IMR-90 (cell line): ENCODE measurements at regions not wholly inside any gene's neighbourhood (a gene's known extent, or its start where the extent isn't known, plus 50 kb on each side); places are given as distances from the start of the nearest gene placed in this dataset.

Source experiments
- ATAC-seq: fragments of 200-7000 bp; cut with Tn5 transposase; 2 replicates; pipeline ENCODE4 v1.9.1; 2020; ENCODE audit warnings: low read depth, mild to moderate bottlenecking, moderate library complexity
- BruUV-seq: library from RNA; stranded (reverse); fragments of 400-500 nt; replicated peaks from 2 replicates; lab custom pipeline; 2021; lab: Mats Ljungman, UMichigan
- CTCF ChIA-PET: fragments of 300-600 bp; formaldehyde crosslinking; extraction: SDS; loops from one replicate; lab custom pipeline; 2021; ENCODE audit warnings: antibody characterized with exemption; lab: Yijun Ruan, JAX
- POLR2A ChIA-PET: fragments of 300-600 bp; sonication (Branson Sonifier 250); formaldehyde crosslinking; loops from one replicate; lab custom pipeline; 2022; ENCODE audit warnings: antibody characterized with exemption; ENCODE audit not compliant: unreplicated experiment; lab: Charles Lee
- DNase-seq: peaks from one replicate; pipeline ENCODE4 v3.0.0; 2013
- H2AFZ ChIP-seq: replicated peaks from 2 replicates; pipeline ENCODE3; 2013; ENCODE audit warnings: low read length, mild to moderate bottlenecking; ENCODE audit not compliant: poor library complexity
- H2AK5ac ChIP-seq: 2 replicates; pipeline ENCODE4 v1.6.1; 2013; ENCODE audit warnings: low read depth, low read length, inconsistent platforms
- H2AK9ac ChIP-seq: replicated peaks from 2 replicates; pipeline ENCODE3; 2013; ENCODE audit warnings: mild to moderate bottlenecking, low read depth, low read length, moderate library complexity; ENCODE audit not compliant: poor library complexity
- H2BK120ac ChIP-seq: 2 replicates; pipeline ENCODE4 v1.6.1; 2013; ENCODE audit warnings: low read depth, low read length, inconsistent platforms
- H2BK15ac ChIP-seq: 3 replicates; pipeline ENCODE4 v1.6.1; 2013; ENCODE audit warnings: low read depth, low read length, inconsistent platforms
- H2BK20ac ChIP-seq: 2 replicates; pipeline ENCODE4 v1.6.1; 2013; ENCODE audit warnings: low read depth, mild to moderate bottlenecking, inconsistent platforms, low read length, moderate library complexity
- H2BK5ac ChIP-seq: 2 replicates; pipeline ENCODE4 v1.6.1; 2013; ENCODE audit warnings: mild to moderate bottlenecking, low read depth, low read length, inconsistent platforms; ENCODE audit not compliant: poor library complexity, severe bottlenecking
- H3K14ac ChIP-seq: replicated peaks from 2 replicates; pipeline ENCODE4 v1.6.1; 2013; ENCODE audit warnings: low read depth, low read length, inconsistent platforms
- H3K18ac ChIP-seq: 2 replicates; pipeline ENCODE4 v1.6.1; 2013; ENCODE audit warnings: low read depth, low read length, control low read depth
- H3K23ac ChIP-seq: 2 replicates; pipeline ENCODE4 v1.6.1; 2013; ENCODE audit warnings: low read depth, low read length, inconsistent platforms
- H3K27ac ChIP-seq: 2 replicates; pipeline ENCODE4 v1.5.1; 2013; ENCODE audit warnings: mild to moderate bottlenecking, control low read depth, low read length; ENCODE audit not compliant: insufficient read depth
- H3K27me3 ChIP-seq: 2 replicates; pipeline ENCODE4 v1.6.1; 2013; ENCODE audit warnings: low read length; ENCODE audit not compliant: control insufficient read depth, insufficient read depth
- H3K36me3 ChIP-seq: 2 replicates; pipeline ENCODE4 v1.6.1; 2013; ENCODE audit warnings: low read length, mixed read lengths; ENCODE audit not compliant: control insufficient read depth, insufficient read depth
- H3K4ac ChIP-seq: 2 replicates; pipeline ENCODE4 v1.6.1; 2013; ENCODE audit warnings: low read depth, low read length, inconsistent platforms
- H3K4me1 ChIP-seq: 2 replicates; pipeline ENCODE4 v1.6.1; 2013; ENCODE audit warnings: low read length, mixed read lengths; ENCODE audit not compliant: control insufficient read depth, insufficient read depth
- H3K4me2 ChIP-seq: 2 replicates; pipeline ENCODE4 v1.6.1; 2013; ENCODE audit warnings: low read depth, mild to moderate bottlenecking, control low read depth, low read length, moderate library complexity
- H3K4me3 ChIP-seq: 2 replicates; pipeline ENCODE4 v1.5.1; 2013; ENCODE audit warnings: low read depth, mild to moderate bottlenecking, control low read depth, low read length, moderate library complexity; ENCODE audit not compliant: insufficient read depth
- H3K56ac ChIP-seq: 2 replicates; pipeline ENCODE4 v1.6.1; 2013; ENCODE audit warnings: low read length, inconsistent platforms; ENCODE audit not compliant: insufficient read depth; ENCODE audit errors: extremely low read depth
- H3K79me1 ChIP-seq, 2 experiments: 2 replicates each; pipeline ENCODE4 v1.6.1; 2013; ENCODE audit warnings: low read length in 2 of 2, inconsistent platforms in 1 of 2, low read depth in 1 of 2
- H3K9ac ChIP-seq: 2 replicates; pipeline ENCODE4 v1.6.1; 2013; ENCODE audit warnings: low read depth, low read length, control low read depth
- H3K9me1 ChIP-seq: 2 replicates; pipeline ENCODE4 v1.6.1; 2013; ENCODE audit warnings: low read length, inconsistent platforms; ENCODE audit not compliant: insufficient read depth
- H3K9me3 ChIP-seq: 2 replicates; pipeline ENCODE4 v1.6.1; 2013; ENCODE audit warnings: low read length; ENCODE audit not compliant: control insufficient read depth, insufficient read depth
- H4K20me1 ChIP-seq: 2 replicates; pipeline ENCODE4 v1.6.1; 2013; ENCODE audit warnings: low read length, inconsistent platforms; ENCODE audit not compliant: insufficient read depth
- H4K5ac ChIP-seq: 2 replicates; pipeline ENCODE4 v1.6.1; 2013; ENCODE audit warnings: mild to moderate bottlenecking, low read depth, low read length, control low read depth
- H4K8ac ChIP-seq, 2 experiments: 2 replicates each; pipeline ENCODE4 v1.6.1; 2013; ENCODE audit warnings: low read depth in 2 of 2, low read length in 2 of 2, control low read depth in 1 of 2, inconsistent platforms in 1 of 2
- H4K91ac ChIP-seq: 2 replicates; pipeline ENCODE4 v1.6.1; 2013; ENCODE audit warnings: low read depth, low read length, inconsistent platforms; ENCODE audit not compliant: insufficient read depth
- BHLHE40 ChIP-seq: fragments of 150-350 bp; IDR thresholded peaks from 2 replicates; pipeline ENCODE4 v1.6.1; 2016; ENCODE audit warnings: mild to moderate bottlenecking, low read depth, low read length
- CEBPB ChIP-seq: IDR thresholded peaks from 2 replicates; pipeline ENCODE4 v1.6.1; 2012; ENCODE audit warnings: low read depth, low read length, improper control_type of control experiment
- CHD1 ChIP-seq: IDR thresholded peaks from 2 replicates; pipeline ENCODE4 v1.6.1; 2012; ENCODE audit warnings: low read depth, low read length, improper control_type of control experiment
- CTCF ChIP-seq: conservative IDR thresholded peaks from 2 replicates; pipeline ENCODE4 v1.5.1; 2012; ENCODE audit warnings: mild to moderate bottlenecking, low read depth, low read length, improper control_type of control experiment
- FOS ChIP-seq: fragments of 150-350 bp; IDR thresholded peaks from 2 replicates; pipeline ENCODE4 v1.6.1; 2016; ENCODE audit warnings: low read depth, low read length
- MAFK ChIP-seq: IDR thresholded peaks from 2 replicates; pipeline ENCODE4 v1.6.1; 2012; ENCODE audit warnings: low read depth, low read length, improper control_type of control experiment
- MAZ ChIP-seq: IDR thresholded peaks from 2 replicates; pipeline ENCODE4 v1.6.1; 2012; ENCODE audit warnings: low read depth, mild to moderate bottlenecking, low read length, improper control_type of control experiment, moderate library complexity, borderline replicate concordance
- MXI1 ChIP-seq: IDR thresholded peaks from 2 replicates; pipeline ENCODE4 v1.6.1; 2012; ENCODE audit warnings: low read depth, mild to moderate bottlenecking, low read length, moderate library complexity, borderline replicate concordance
- NFE2L2 ChIP-seq: fragments of 150-350 bp; IDR thresholded peaks from 2 replicates; pipeline ENCODE4 v1.6.1; 2016; ENCODE audit warnings: low read depth, mild to moderate bottlenecking, low read length
- POLR2A ChIP-seq: IDR thresholded peaks from 2 replicates; pipeline ENCODE4 v1.6.1; 2012; ENCODE audit warnings: mild to moderate bottlenecking, low read depth, low read length
- RAD21 ChIP-seq: IDR thresholded peaks from 2 replicates; pipeline ENCODE4 v1.6.1; 2012; ENCODE audit warnings: low read length, improper control_type of control experiment
- RCOR1 ChIP-seq: IDR thresholded peaks from 2 replicates; pipeline ENCODE4 v1.6.1; 2012; ENCODE audit warnings: mild to moderate bottlenecking, low read length, improper control_type of control experiment; ENCODE audit not compliant: insufficient replicate concordance
- RFX5 ChIP-seq: IDR thresholded peaks from 2 replicates; pipeline ENCODE4 v1.8.0; 2012; ENCODE audit warnings: low read depth, mild to moderate bottlenecking, low read length, moderate library complexity
- SMC3 ChIP-seq: fragments of 150-350 bp; IDR thresholded peaks from 2 replicates; pipeline ENCODE4 v1.6.1; 2016; ENCODE audit warnings: low read depth, mild to moderate bottlenecking, antibody characterized with exemption, low read length, moderate library complexity
- USF2 ChIP-seq: fragments of 150-350 bp; IDR thresholded peaks from 2 replicates; pipeline ENCODE4 v1.6.1; 2017; ENCODE audit warnings: mild to moderate bottlenecking, antibody characterized with exemption, low read length, low read depth
- dilution Hi-C: fragments of 300-500 bp; cut with HindIII; formaldehyde crosslinking; loops from one replicate; pipeline ENCODE4 v1.14.3; 2018; ENCODE audit warnings: low sequenced_read_pairs; ENCODE audit not compliant: unreplicated experiment
- in situ Hi-C: fragments of 300-500 bp; cut with MboI; formaldehyde crosslinking; loops from 3 replicates; pipeline ENCODE4 v1.14.3; 2019; ENCODE audit warnings: low sequenced_read_pairs, inconsistent platforms, mixed read lengths
- intact Hi-C: fragments of 100-400 bp; cut with micrococcal nuclease; formaldehyde crosslinking; loops from 2 replicates; pipeline ENCODE4 v1.10.0; 2022
- TF ChIP-seq, protein P1 (sequence below): fragments of 150-350 bp; IDR thresholded peaks from 2 replicates; pipeline ENCODE4 v1.6.1; 2016; ENCODE audit warnings: low read depth, mild to moderate bottlenecking, low read length, moderate library complexity, borderline replicate concordance

- Histone ChIP-seq H3K4me3 (no peak overlapping the region), H3K4me2 (no peak overlapping the region), H3K23ac (no peak overlapping the region), H3K14ac (no peak overlapping the region), H3K9ac (no peak overlapping the region), H3K4ac (no peak overlapping the region), H2AFZ (no peak overlapping the region), H3K4me1 (no peaks in the 10 kb centered on the region), H3K18ac (no peak overlapping the region), H2AK5ac (no peak overlapping the region), H4K20me1 (no peaks in the 10 kb centered on the region), H2BK5ac (no peak overlapping the region), H4K8ac (no peak overlapping the region), H3K79me1 (no peaks in the 10 kb centered on the region), H2AK9ac (no peak overlapping the region), H3K9me3 (no peaks in the 10 kb centered on the region), H3K27ac (no peak overlapping the region), H3K9me1 (no peaks in the 10 kb centered on the region), H2BK15ac (no peak overlapping the region), H3K36me3 (no peaks in the 10 kb centered on the region), H2BK120ac (no peak overlapping the region), H3K27me3 (no peaks in the 10 kb centered on the region; the same call in 1 of the 2 replicates), H2BK20ac (no peak overlapping the region), H4K5ac (no peak overlapping the region), H3K56ac (no peak overlapping the region), H4K91ac (no peak overlapping the region)
- DNase-seq (no peak), ATAC-seq (no peak)
- dilution Hi-C loops = no loop called here
- CTCF ChIA-PET = no interaction called here
- TF ChIP-seq MXI1 = no peak
- no peak for TF ChIP-seq NFE2L2
- no peak for TF ChIP-seq RCOR1
- TF ChIP-seq MAFK = no peak
- TF ChIP-seq CTCF = no peak
- no peak for TF ChIP-seq FOS
- no peak for TF ChIP-seq USF2
- TF ChIP-seq CEBPB = no peak
- TF ChIP-seq SMC3 = no peak
- no peak for TF ChIP-seq RAD21
- TF ChIP-seq BHLHE40 = no peak
- TF ChIP-seq RFX5 = no peak
- TF ChIP-seq POLR2A = no peak
- no peak for TF ChIP-seq CHD1
- no peak for TF ChIP-seq MAZ
- TF ChIP-seq, protein P1, sequence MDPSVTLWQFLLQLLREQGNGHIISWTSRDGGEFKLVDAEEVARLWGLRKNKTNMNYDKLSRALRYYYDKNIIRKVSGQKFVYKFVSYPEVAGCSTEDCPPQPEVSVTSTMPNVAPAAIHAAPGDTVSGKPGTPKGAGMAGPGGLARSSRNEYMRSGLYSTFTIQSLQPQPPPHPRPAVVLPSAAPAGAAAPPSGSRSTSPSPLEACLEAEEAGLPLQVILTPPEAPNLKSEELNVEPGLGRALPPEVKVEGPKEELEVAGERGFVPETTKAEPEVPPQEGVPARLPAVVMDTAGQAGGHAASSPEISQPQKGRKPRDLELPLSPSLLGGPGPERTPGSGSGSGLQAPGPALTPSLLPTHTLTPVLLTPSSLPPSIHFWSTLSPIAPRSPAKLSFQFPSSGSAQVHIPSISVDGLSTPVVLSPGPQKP = no peak
- in situ Hi-C loops = no loop called here
- BruUV-seq = no TSS peak
- intact Hi-C loops = no loop called here
- POLR2A ChIA-PET = no interaction called here
Measured at GRCh38 chr2:118650327-118650726, 197.1 kb downstream of the EN1 start.
